Activated CD4-positive, alpha-beta T cell treated with anti-CD3 and anti-CD28 coated beads, Interleukin-2, Interleukin-6, amounts not matched to agents 100 ng/mL and 50 ng/mL, durations not matched to agents 16 hours and 8 hours (primary cell): ENCODE measurements at regions not wholly inside any gene's neighbourhood (a gene's known extent, or its start where the extent isn't known, plus 50 kb on each side); places are given as distances from the start of the nearest gene placed in this dataset.

Experiments used
- DNase-seq: peaks from one replicate; pipeline ENCODE4 v3.0.0-alpha.2; 2020

- no peak for DNase-seq
Measured at GRCh38 chr1:5394111-5394510, 598.1 kb downstream of the NPHP4 start.

GRCh38 chr1:5393603-5394002, 598.6 kb downstream of the NPHP4 start:
- DNase-seq = no peak

- no peak for DNase-seq
Measured at GRCh38 chr1:5393146-5393545, 599.1 kb downstream of the NPHP4 start.

- DNase-seq = no peak
Measured at GRCh38 chr1:5391725-5392124, 600.5 kb downstream of the NPHP4 start.

DNA sequence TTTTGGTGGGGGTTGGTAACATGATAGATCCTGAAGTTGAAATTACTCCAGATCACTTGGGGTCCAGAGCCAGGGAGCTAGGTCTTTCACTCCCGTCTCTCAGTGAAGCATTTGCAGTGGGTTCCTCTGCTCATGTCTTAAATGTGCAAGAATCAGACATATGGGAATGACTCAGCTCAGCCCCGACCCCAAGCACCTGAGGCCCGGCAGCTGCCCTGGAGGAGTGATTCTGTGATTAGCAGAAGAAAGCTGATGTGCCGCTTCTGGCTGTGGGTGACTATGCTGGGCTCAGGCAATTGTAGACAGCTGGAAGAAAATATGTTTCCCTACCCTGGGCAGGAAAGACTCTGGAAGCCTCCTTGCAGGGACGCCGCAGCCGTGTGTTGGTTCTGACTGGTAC, 601.7 kb downstream of the NPHP4 start:
- DNase-seq = no peak

DNA sequence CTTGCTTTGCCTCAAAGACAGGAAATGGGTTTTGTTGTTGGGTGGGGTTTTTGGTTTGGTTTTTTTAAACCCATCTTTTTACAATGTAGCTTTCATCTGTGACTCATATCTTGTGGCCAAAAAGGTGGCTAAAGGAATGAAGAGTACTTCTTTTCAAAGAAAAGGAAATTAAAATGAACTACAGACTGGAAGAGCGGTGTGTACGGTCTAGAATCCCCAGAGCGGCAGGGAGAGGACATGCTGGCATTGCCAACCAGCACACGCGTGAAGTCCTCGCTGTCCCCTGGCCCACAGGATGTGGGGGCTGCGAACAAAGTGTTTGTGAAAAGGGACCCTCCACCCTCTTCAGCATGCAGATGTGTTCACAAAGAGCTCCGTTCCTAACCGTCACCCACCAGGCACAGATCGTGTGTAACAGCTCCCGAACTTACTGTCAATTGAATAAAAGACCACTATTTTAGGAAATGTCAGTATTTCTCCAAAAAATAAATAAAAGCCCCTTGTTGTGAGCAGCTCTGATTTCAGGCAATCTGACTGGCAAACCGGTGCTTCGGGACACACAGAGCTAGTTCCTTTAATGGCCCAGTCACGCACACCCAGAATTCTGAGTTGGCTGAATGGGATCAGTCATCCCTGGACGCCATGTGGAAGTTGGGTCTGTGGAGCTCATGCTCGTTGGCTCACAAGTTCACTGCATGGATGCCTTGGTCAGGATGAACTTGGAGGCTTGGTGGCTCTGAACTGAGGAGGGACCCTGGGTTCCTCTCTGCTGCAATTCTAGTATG, 602.9 kb downstream of the NPHP4 start:
- peak; percentile 27 for DNase-seq

GRCh38 chr1:5388622-5389021, 603.6 kb downstream of the NPHP4 start:
- no peak for DNase-seq

GRCh38 chr1:5386371-5386770, 605.9 kb downstream of the NPHP4 start:
- DNase-seq = no peak

DNA sequence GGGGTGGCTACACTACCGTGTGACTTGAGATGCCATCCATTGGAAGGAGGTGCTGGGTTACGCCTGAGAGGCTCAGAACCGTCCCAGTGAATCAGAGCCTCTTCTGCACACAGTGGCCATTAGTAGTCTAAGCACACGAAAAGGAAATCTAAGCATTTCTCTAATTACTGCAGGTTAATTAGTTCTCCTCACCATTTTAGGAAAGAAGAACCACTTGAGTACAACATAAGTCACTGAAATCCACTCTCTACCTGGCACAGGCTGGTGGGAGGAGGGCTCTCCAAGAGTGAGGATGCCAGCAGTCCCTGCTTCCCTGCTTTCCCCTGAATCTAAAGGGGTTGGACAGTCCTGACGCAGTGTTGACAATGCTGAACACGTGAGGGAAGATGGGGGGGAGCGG, 606.3 kb downstream of the NPHP4 start:
- DNase-seq = no peak

DNA sequence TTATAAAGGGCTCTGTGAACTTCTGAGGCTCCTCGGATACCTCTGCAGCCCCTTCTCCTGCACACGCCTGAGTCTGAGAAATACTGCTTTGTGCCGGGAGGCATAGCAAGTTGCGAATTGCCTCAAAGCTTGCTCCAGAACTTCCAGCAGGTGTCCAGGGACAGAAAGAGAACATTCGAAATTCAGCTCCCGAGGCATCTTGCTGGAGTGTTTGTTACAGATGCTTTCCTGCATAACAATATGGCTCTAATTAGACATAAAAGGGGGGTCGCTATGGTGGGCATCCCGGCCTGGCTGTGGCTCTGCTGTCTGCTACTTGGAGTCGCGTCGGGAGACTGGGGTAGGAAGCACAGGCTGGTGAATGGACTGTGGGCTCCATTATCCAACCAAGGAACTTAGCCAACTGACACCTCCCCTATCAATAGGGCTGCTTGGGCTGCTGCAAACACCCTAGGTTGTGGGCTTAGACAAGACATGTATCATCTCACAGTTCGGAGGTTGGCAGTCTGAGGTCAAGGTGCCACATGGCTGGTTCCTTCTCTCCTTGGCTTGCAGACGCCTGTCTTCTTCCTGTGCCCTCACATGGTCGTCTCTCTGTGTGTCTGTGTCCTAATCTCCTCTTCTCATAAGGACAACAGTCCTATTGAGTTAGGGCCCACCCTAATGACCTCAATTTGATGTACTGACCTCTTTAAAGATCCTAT, 607.0 kb downstream of the NPHP4 start:
- no peak for DNase-seq

GRCh38 chr1:5381491-5381890, 610.7 kb downstream of the NPHP4 start:
- no peak for DNase-seq

DNA sequence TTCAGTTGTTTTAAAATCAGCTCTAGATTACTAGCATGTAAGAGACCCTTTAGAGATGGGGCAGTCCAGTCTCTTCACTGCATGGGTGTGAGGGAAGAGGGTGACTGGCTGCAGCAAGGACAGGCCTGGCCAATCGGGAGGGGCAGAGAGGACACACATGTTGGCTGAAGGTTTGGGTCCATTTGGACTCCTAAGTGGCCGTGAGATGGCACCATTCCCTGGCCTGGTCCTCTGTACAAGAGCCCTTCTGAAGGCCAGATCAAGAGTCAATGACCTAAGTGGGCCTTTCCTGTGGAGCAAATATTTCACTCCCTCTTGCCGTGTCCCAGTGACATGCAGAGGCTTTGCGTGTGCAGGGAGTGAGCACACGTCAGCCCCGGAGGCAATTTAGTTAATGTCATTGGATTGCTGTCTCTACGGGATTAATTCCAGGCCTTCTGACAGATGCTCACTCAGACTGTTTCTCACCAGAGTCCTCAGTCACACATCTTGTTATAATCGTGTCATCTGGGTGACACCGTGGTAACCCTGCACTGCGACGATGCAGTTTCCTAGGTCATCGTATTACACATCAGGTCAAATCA, 613.0 kb downstream of the NPHP4 start:
- no peak for DNase-seq

GRCh38 chr1:5376538-5377247, 615.5 kb downstream of the NPHP4 start:
- no peak for DNase-seq

- no peak for DNase-seq
Measured at GRCh38 chr1:5375481-5375880, 616.7 kb downstream of the NPHP4 start.

GRCh38 chr1:5374192-5374591, 618.0 kb downstream of the NPHP4 start:
- no peak for DNase-seq

GRCh38 chr1:5373281-5373680, 618.9 kb downstream of the NPHP4 start:
- DNase-seq = no peak

DNA sequence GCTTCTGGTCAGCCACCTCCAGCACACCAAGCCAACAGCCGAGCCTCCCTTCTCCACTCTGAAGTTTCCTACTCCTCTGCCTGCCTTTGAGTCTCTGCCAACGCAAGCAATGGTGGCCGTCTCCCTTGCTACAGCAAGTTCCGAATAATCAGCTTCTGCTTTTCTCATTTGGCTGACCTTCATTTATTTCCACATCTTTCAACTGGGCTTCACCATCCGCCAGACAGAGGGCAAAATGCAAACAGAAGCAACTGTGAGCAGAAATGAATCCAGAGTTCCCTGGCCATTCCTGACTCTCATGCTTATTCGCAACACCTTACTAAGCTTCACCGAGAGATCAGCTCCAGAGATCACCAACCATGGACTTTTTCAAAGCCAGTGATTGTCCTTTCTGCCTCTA, 621.0 kb downstream of the NPHP4 start:
- DNase-seq = no peak

- peak; percentile 27 for DNase-seq
Measured at GRCh38 chr1:5370311-5370710, 621.9 kb downstream of the NPHP4 start.

DNA sequence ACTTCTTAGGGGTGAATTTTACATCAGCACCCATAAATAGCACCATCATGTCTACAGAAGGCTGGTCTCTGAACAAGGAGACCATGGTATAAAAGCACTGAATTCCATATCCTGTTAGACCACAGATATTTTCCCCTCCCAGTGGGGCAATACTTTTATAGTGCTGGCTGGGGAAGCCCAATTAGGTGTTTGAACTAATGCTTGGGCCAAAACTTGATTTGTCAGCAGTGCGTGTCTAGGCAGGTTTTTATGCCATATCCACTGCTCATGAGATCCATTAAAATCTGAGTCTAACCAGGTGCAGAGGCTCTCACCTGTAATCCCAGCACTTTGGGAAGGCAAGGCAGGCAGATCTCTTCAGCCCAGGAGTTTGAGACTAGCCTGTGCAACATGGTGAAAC, 623.0 kb downstream of the NPHP4 start:
- DNase-seq = no peak

- DNase-seq = no peak
Measured at GRCh38 chr1:5368201-5368600, 624.0 kb downstream of the NPHP4 start.

DNA sequence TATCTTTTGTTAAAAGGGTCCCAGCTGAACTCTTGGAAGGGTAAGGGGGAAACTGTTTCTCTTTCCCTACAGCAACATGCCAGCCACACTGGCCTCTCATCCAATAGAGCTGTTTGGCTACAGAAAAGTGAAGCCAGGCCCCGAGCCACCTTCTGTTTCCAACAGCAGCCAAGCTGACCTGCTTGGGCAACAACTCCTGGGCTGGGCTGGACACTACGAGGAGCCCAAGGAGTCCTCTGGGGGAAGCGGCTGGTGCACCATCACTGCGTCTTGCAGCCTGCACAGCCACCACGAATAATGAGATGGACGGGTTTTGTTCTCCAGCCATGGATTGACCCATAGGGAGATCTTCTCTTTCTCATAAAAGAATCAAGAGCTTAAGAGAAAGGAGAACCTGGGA, 624.9 kb downstream of the NPHP4 start:
- no peak for DNase-seq

DNA sequence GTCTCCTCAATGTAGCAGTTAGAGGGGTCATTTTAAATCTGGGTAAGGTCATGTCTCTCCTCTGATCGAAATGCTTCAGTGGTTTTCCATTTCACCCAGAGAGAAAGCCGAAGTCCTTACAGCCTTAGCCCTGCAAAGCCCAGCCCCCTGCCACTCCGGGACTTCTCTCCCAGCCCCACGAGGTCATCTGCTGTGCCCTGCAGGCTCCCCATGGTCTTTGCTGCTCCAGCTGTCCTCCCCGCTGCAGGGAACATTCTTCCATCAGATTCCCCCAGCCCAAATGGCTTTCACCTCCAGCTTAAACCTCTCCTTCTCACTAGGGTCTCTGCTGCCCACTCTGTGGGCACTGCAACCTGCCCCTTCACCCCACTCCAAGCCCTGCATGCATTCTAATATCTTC, 626.5 kb downstream of the NPHP4 start:
- DNase-seq = no peak

GRCh38 chr1:5364591-5364990, 627.6 kb downstream of the NPHP4 start:
- no peak for DNase-seq

GRCh38 chr1:5354681-5355080, 637.5 kb downstream of the NPHP4 start:
- DNase-seq = no peak
